G401 (cell line): ENCODE measurements at regions not wholly inside any gene's neighbourhood (a gene's known extent, or its start where the extent isn't known, plus 50 kb on each side); places are given as distances from the start of the nearest gene placed in this dataset.

Source experiments
- DNase-seq: peaks from one replicate; pipeline ENCODE4 v3.0.0-alpha.2; 2015; ENCODE audit warnings: low spot score
- in situ Hi-C: cut with HindIII; loops from 2 replicates; pipeline ENCODE4 v1.10.0; 2016; ENCODE audit warnings: low sequenced_read_pairs, mixed read lengths

- no peak for DNase-seq
- in situ Hi-C loops, result no loop called here
These were observed 81.7 kb upstream of the FAM20C start for GRCh38 chr7:110557-111232.

DNA sequence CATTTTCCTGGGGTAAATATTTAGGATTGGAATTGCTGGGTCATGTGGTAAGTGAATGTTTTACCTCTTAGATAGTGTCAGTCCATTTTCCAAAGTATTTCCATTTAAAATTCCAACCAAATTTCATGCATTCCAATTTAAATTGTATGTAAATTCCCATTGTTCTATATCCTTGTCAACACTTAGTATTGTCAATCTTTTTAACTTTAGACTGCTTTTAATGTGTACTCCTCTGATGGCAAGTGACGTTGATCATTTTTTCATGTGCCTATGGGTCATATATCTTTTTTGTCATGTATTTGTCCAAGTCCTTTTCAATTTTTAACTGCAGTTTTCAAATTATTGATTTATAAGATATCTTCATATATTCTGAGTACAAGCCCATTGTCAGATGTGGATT is 80.8 kb upstream of the FAM20C start:
- in situ Hi-C loops, result no loop called here
- DNase-seq, result no peak

- in situ Hi-C loops, result no loop called here
- no peak for DNase-seq
These were observed 79.5 kb upstream of the FAM20C start for GRCh38 chr7:112881-113280.

DNA sequence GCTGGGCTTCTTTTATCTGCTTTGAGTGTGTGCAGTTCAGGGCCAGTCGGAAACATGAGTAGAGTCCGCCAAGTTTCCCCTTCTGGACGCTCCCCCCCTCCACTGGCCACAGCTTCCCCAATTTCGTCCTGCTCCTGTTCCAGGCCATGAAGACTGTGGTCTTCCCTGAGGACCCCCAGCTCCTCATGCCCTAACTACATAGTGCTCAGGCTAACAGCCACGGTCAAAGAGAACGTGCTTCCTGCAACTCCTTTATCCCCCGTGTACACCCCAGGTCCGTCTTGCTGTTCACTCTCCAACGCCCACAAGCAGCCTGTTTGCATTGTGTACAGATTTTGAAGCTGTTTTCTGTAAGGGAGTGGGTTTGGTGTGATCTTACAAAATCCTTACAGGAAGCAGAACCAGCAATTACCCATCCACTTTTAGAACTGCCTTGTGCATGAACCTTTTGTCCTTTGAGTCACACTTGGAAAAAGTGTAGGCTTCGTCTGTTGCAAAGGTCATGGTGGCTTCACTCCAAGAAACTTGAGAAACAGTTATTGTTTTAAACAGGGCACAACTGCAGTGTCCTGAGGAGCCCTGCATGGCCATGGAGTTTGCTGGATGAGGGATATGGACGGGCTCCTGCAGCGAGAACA is 77.0 kb upstream of the FAM20C start:
- in situ Hi-C loops, result no loop called here
- no peak for DNase-seq

- DNase-seq, result no peak
- in situ Hi-C loops, result no loop called here
These were observed 76.0 kb upstream of the FAM20C start for GRCh38 chr7:116188-116981.

- DNase-seq, result no peak
These were observed 74.3 kb upstream of the FAM20C start for GRCh38 chr7:117836-118614.

GRCh38 chr7:118615-119391 is 73.6 kb upstream of the FAM20C start:
- in situ Hi-C loops, result no loop called here
- DNase-seq, result no peak

More at GRCh38 chr7:117836-118614, 74.3 kb upstream of the FAM20C start:
- in situ Hi-C loops, result no loop called here

DNA sequence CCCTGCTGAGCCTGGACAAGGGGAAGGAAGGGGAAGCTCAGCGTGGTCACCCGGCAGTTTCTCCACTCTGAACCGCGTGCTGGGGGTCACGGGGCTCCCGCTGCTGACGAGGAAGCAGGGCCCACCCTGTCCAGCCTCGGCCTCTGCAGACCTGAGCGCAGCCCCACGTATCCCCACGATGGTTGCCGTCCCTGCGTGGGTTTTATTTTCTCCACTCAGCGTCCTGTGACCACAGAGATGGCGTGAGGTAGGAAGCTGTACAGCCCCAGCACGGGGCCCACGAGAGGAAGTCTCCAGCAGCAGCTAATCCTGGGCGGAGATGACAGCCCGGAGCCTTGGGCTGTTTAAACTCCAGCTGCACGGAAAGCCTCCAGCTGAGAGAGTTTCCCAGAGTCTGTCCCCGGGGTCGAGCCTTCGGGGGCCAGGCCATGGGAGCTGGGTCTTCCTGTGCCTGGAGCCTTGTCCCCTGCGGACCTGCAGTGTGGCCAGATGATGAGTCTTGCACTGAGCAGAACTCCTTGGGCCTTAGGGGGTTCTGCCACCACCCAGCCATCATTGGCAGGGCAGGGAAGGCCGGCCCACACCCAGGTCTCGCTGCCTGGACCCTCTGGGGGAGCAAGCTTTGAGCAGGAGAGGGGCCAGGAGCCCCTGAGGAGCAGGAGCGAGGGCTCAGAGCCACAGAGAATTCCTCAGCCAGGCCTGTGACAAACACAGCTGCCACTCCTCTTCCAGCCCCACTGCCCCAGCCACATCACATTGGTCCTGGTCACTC is 72.8 kb upstream of the FAM20C start:
- in situ Hi-C loops, result no loop called here
- no peak for DNase-seq

- DNase-seq, result no peak
- in situ Hi-C loops, result no loop called here
These were observed 72.0 kb upstream of the FAM20C start for GRCh38 chr7:120164-120991.

DNA sequence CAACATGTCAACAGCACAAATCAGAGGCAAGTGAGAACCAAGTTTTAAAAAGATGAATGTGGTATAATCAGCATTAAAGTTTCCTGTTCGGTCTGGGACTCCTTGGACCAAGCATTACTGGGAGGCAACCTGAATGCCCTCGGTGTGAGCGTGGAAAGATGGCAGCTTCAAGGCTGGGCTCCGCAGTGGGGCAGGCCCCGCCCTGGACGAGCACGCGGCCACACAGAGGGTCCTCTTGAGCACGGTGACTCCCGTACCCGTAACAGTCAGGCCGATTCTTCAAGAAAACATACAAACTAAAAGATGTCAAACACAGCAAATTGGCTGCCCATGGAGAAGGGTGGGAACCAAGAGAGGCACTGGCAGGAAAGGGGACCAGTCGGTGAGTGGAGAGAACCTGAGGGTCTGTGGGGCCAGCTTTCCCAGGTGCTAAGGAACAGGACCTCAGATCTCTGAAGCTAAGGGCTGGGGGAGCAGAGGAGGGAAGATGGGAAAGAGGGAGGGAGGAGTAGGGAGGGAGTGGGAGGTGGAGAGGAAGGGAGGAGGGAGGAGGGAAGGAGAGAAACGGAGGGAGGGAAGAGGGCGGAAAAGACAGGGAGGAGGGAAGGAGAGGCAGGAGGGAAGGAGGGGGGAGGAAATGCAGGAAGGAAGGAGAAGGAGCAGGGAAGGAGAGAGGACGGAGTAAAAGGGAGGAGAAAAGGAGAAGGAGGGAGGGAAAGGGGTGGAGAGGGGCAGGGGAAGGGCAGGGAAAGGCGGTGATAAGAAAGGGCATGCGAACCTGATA is 71.2 kb upstream of the FAM20C start:
- no peak for DNase-seq
- in situ Hi-C loops, result no loop called here

DNA sequence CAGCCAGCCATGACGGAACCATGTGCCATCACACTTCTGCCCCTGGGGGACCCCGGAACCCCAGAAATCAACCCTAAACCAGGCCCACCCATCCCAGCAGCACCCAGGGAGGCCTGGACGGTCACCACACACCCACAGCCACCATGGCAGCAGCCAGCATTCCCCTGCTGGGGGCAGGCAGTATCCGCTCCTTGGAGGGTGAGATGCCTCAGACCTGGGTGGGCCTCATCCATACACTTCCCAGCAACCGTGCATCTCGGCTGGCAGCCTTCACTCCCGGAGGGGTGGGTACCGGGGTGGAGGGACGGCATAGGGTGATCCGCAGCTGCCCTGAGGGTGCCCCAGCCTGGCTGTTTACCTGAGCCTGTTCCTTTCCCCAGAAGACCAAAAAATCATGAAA is 69.1 kb upstream of the FAM20C start:
- no peak for DNase-seq

GRCh38 chr7:124130-124949 is 68.0 kb upstream of the FAM20C start:
- DNase-seq, result no peak
- in situ Hi-C loops, result no loop called here

More for the DNA sequence above, 69.1 kb upstream of the FAM20C start:
- in situ Hi-C loops, result no loop called here

- in situ Hi-C loops, result no loop called here
- DNase-seq, result no peak
These were observed 67.3 kb upstream of the FAM20C start for GRCh38 chr7:125061-125475.

GRCh38 chr7:125661-126060 is 66.7 kb upstream of the FAM20C start:
- no peak for DNase-seq
- in situ Hi-C loops, result no loop called here

DNA sequence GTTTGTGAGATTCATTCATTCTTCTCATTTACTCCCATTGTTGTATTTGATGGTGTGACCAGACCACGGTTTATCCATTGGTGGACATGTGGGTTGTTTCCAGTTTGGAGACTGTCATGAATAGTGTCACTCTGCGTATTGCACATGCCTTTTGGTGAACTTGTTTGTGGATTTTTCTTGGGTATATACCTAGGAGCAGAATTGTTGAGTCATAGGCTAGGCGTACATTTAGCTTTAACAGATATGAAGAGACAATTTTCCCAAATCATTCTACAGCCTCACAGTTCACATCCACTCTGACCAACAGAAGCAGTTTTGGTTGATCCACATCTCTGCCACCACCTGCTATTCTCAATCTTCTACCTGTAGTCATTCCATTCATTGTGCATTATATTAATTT is 66.0 kb upstream of the FAM20C start:
- no peak for DNase-seq
- in situ Hi-C loops, result no loop called here

GRCh38 chr7:127064-127598 is 65.2 kb upstream of the FAM20C start:
- in situ Hi-C loops, result no loop called here
- no peak for DNase-seq
